ENCODE measurements at regions not wholly inside any gene's neighbourhood (a gene's known extent, or its start where the extent isn't known, plus 50 kb on each side); places are given as distances from the start of the nearest gene placed in this dataset.

GRCh38 chr7:106957766-106958165 is 86.7 kb upstream of the PRKAR2B start:
- in situ Hi-C loops (cut with HindIII; ENCODE audit: low sequenced_read_pairs) = no loop called here

DNA sequence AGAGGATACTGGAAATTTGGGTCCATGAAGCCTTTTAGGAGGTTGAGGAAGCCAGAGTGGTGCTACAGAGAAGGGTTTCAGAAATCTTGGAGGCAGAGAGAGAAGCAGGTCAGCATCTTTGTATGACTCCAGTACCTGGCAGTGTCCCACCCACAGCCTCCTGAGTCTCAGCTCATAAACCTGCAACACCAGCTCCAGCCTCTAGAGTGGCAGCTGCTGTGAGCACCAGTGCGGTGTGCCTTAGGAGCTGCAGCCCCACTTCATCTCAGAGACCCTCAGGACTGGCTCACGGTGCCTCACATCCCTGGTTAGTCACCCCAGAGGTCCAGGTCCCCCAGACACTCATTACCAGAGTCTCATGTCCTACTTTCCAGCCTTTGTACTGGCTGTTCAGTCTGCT is 84.8 kb upstream of the PRKAR2B start:
- in situ Hi-C loops (cut with HindIII; ENCODE audit: low sequenced_read_pairs) = no loop called here

GRCh38 chr7:106962751-106963150 is 81.8 kb upstream of the PRKAR2B start:
- in situ Hi-C loops (cut with HindIII; ENCODE audit: low sequenced_read_pairs) = no loop called here

DNA sequence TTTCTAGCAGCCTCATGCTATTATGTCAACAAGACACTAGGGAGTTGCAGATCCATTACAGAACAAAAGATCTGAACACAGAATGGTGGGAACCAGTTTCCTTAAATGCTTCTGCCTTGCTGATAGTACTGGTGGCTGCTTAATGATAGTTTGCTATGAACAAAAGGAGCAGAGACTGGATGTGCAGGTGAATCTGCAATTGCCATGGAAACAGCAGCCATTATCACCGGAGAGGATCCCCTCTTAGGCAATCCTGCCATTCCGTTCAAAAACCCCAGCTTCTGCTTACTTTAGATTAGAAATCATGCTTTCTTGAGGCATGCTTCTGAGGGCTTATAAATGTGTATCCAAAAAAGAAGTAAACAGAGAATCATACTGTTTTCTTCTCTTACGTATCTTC is 80.0 kb upstream of the PRKAR2B start:
- in situ Hi-C loops (cut with HindIII; ENCODE audit: low sequenced_read_pairs) = no loop called here

GRCh38 chr7:106965108-106965507 is 79.4 kb upstream of the PRKAR2B start:
- in situ Hi-C loops (cut with HindIII; ENCODE audit: low sequenced_read_pairs) = no loop called here

DNA sequence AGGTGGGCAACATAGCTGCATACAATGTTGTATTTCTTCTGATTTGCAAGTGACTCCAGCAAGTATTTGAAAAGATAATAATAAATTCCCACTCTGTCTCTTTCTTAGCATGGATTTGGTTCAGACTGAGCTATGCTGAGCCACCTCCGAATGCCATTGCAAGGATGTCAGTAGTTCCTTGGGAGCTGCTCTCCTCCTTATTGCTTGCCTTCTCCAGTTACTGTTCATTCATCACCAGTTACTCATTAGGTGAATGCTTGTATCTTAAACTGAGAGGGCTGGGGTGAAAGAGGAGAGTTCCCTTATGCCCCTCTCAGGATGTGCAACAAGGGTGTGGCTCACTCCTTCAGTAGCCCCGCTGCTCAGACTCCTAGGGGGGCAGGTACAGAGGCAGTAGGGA is 78.4 kb upstream of the PRKAR2B start:
- in situ Hi-C loops (cut with HindIII; ENCODE audit: low sequenced_read_pairs) = no loop called here

- in situ Hi-C loops (cut with HindIII; ENCODE audit: low sequenced_read_pairs) = no loop called here
Observed at GRCh38 chr7:106968160-106968559, 76.3 kb upstream of the PRKAR2B start.

- in situ Hi-C loops (cut with HindIII; ENCODE audit: low sequenced_read_pairs) = loop anchor here (5.0 kb wide), 1 partner anchor 39 kb away; no protein-coding TSS in a partner anchor
Observed at GRCh38 chr7:106978425-106979420, 65.8 kb upstream of the PRKAR2B start.

GRCh38 chr7:106979551-106980357 is 64.8 kb upstream of the PRKAR2B start:
- in situ Hi-C loops (cut with HindIII; ENCODE audit: low sequenced_read_pairs) = loop anchor here (5.0 kb wide), 1 partner anchor 38 kb away; no protein-coding TSS in a partner anchor

GRCh38 chr7:106980358-106980685 is 64.2 kb upstream of the PRKAR2B start:
- in situ Hi-C loops (cut with HindIII; ENCODE audit: low sequenced_read_pairs) = no loop called here

- in situ Hi-C loops (cut with HindIII; ENCODE audit: low sequenced_read_pairs) = no loop called here
Observed at GRCh38 chr7:106982415-106982814, 62.1 kb upstream of the PRKAR2B start.

- in situ Hi-C loops (cut with HindIII; ENCODE audit: low sequenced_read_pairs) = no loop called here
Observed at GRCh38 chr7:106984034-106984433, 60.5 kb upstream of the PRKAR2B start.

GRCh38 chr7:106986450-106986977 is 58.0 kb upstream of the PRKAR2B start:
- in situ Hi-C loops (cut with HindIII; ENCODE audit: low sequenced_read_pairs) = no loop called here

- in situ Hi-C loops (cut with HindIII; ENCODE audit: low sequenced_read_pairs) = no loop called here
Observed at GRCh38 chr7:106987777-106988176, 56.7 kb upstream of the PRKAR2B start.

GRCh38 chr7:106992511-106992910 is 52.0 kb upstream of the PRKAR2B start:
- in situ Hi-C loops (cut with HindIII; ENCODE audit: low sequenced_read_pairs) = no loop called here
